ENCODE measurements at regions not wholly inside any gene's neighbourhood (a gene's known extent, or its start where the extent isn't known, plus 50 kb on each side); places are given as distances from the start of the nearest gene placed in this dataset.
"Not testable (repeated sequence)": the region's sequence is repeated elsewhere in the genome, so short reads cannot be mapped to it uniquely, and the experiment has no call there.

GRCh38 chr3:104903064-104903463 is 463.6 kb upstream of the ALCAM start:
- DNase-seq = no peak

- DNase-seq = no peak
Measured at GRCh38 chr3:104906001-104906639, 460.6 kb upstream of the ALCAM start.

DNA sequence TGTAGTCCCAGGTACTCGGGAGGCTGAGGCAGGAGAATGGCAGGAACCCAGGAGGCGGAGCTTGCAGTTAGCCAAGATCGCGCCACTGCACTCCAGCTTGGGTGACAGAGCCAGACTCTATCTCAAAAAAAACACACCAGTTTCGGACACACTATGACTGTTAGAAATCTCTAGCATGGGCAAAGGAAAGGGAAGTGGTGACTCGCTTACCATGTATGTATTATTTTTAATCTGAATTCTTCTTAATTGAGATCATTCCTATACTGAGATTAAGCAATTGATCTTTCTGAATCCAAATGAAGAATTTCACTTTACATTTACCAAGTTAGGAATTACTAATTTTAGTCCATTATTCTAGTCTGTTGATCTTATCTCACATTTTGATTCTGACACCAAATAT is 459.2 kb upstream of the ALCAM start:
- no peak for DNase-seq

- DNase-seq = peak; percentile 86
Measured at GRCh38 chr3:104908761-104909160, 457.9 kb upstream of the ALCAM start.

- peak; percentile 98 for DNase-seq
Measured at GRCh38 chr3:104909198-104909597, 457.5 kb upstream of the ALCAM start.

DNA sequence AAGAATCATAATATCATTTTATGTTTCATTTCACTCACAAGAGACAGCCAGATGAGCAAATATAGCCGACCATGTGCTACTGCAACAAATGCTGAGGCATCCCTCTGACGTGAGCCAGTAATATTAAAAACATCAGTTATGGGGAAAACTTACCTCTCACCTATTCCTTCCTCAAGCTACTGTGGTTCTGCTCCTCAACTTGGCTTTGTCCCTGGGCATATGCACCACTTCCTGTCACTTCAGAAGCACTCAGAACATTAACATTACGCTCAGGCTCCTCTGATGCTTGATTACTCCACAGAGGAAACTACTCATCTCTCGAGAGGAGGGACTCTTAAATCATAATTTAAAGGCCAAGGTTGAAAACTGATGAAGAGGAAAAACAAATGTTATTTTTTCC is 457.0 kb upstream of the ALCAM start:
- peak; percentile 56 for DNase-seq

GRCh38 chr3:104911376-104911775 is 455.3 kb upstream of the ALCAM start:
- DNase-seq = no peak

DNA sequence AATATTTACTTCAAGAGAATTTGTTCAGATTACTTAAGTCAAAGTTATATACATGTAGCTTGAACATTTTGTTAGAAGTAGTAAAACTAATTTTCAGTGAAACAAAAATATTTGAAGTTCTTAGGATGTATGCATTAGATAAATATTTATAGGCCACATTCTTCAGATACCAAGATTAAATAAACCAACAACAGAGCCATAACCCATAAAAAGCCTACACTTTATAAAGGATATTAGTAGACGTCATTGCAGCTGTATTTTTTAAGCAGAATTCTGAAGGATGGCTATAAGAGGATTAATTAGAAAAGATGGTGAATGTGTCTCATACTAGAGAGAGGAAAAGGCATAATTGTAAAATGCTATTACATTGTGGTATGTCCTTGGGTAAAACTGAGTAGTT is 449.7 kb upstream of the ALCAM start:
- DNase-seq = no peak

DNA sequence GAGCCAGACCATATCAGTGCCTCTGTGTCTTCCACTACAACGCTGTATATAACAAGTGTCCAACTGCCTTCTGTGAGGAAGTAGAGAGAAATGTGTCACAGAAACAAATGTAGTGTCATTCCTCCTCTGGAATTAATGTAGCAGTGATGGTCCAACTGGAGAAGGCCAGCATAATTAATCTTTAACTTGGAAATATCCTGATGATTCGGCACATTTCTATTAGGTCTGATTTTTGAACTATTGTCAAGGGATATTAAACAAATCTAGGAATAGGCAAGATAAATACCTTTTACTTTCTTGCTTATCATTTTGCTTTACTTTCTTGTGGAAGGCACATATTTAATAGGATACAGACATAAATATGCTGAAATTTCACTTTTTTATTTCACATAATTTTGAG is 446.2 kb upstream of the ALCAM start:
- no peak for DNase-seq

- no peak for DNase-seq
Measured at GRCh38 chr3:104933972-104934371, 432.7 kb upstream of the ALCAM start.

DNA sequence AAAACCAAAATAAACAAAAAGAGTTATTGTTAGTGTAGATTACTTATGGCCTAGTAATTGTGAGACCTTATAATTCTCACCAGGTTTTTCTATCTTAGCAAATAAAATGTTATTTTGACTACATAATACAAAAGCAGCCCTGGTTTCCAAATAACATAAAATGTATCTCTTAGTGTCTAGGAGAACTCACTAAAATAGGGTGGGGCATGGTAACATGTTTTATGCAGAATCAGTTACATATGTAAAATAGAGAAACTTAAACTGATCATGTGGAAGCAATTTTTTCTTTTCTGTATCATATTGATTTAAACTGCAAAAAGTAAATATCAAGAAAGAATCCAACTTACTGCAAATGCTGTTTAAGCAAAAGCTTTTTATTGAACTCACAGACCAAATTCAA is 431.1 kb upstream of the ALCAM start:
- DNase-seq = no peak

DNA sequence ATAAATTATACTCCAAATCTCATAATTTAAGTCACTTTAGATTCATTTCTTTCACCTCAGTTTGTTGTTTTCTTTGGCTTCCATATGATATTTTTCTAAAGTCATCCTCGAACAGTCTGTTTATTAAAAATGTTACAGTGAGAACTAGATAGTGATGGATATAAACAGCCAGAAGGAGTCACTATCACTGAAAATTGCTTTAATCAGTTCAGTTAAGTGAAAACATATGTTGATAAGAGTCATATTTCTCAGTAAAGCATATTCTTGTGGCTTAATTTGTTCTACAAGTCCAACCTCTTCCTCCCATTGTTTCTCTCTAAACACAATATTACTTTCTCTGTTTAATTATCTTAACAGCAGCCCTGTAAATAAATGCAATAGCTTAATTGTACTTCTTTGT is 427.5 kb upstream of the ALCAM start:
- DNase-seq = no peak

DNA sequence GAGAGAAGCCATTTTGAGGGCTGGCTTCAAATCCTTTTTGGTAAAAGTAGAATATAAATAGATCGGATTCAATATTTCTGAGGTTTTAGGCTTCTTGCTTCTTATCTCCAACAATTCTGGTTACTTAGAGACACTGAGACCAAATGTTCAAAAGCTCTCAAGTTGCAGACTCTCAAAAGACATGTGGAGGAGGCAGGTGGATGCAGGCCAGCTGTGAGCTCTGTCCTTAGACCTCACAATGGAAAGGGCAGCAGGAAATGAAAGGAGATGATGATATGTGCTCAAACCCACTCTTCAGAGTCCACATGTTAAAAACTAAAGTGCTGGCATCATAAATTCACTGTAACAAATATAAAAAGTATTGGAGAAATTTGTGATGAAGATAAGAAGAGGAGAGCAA is 424.9 kb upstream of the ALCAM start:
- DNase-seq = no peak

DNA sequence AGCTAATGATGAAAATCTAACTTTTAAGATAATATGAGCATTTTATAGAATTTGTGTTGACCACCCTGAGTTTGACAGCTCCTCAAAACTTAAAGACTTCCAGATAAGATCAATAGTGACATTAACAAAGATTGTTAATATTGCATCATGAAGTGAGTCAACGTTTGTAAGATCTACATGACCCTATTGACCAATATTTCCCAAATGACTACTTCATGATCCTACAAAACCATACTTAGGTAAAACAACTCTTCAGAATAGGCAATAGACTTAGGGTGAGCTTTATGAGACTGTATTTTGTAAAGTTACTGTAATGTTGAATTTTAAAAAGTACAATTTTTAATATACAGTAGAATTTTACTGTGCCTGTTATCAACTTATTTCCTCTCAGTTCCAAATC is 422.7 kb upstream of the ALCAM start:
- DNase-seq = no peak

DNA sequence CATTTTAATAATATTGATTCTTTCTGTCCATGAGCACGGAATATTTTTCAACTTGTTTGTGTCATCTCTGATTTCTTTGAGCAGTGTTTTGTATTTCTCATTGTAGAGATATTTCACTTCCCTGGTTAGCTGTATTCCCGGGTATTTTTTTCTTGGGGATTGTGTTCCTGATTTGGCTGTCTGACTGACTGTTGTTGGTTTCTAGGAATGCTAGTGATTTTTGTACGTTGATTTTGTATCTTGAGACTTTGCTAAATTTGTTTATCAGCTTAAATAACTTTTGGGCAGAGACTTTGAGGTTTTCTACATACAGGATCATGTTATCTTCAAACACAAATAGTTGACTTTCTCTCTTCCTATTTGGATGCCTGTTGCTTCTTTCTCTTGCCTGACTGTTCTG is 418.8 kb upstream of the ALCAM start:
- DNase-seq = no peak

DNA sequence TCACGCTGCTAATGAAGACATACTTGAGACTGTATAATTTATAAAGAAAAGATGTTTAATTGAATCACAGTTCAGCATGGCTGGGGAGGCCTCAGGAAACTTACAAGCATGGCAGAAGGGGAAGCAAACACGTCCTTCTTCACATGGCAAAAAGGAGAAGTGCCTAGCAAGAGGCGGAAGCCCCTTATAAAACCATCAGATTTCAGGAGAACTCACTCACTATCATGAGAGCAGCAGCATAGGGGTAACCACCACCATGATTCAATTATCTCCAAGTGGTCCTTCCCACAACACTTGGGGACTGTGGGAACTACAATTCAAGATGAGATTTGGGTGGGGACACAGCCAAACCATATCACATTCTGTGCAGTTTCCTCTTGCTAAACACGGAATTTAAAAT is 416.9 kb upstream of the ALCAM start:
- DNase-seq = not testable (repeated sequence)

- no peak for DNase-seq
Measured at GRCh38 chr3:104951426-104951825, 415.3 kb upstream of the ALCAM start.

DNA sequence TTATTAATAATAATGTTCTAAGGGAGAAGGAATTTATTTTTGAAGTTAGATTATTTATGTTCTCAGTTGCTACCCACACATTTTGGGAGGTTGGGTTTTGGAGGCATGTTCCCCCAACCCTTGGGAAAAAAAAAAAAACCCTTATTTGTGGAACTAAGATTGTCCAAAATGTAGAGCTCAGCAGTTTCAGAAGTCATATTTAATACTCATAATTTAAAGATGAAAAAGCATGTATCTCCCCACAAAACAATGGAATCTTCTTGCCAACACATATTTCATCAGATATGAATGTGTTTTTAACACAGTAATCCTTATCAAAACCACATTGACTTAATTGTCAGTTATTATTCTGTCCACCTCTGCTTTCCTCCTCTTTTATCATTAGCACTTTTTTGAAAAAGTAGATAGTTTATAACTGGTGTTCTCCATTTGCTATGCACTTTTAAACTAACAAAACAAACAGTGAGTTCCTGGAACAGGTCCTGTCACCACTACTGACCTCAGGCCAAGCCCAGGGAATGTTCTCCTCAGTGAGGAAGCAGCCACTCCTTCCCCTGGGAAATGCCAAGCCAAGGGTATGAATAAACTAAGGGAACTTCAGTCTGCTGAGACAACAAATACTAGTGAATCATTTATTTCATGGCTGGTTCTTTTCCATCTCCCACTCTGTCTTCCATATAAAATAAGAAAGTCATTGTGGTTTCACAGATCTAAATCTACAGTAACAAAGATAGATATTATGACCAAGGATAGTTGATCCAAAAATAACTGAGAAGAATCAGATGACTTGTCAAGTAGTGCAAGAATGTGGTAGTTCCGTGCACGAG is 414.4 kb upstream of the ALCAM start:
- no peak for DNase-seq

GRCh38 chr3:104956620-104957345 is 409.9 kb upstream of the ALCAM start:
- no peak for DNase-seq

DNA sequence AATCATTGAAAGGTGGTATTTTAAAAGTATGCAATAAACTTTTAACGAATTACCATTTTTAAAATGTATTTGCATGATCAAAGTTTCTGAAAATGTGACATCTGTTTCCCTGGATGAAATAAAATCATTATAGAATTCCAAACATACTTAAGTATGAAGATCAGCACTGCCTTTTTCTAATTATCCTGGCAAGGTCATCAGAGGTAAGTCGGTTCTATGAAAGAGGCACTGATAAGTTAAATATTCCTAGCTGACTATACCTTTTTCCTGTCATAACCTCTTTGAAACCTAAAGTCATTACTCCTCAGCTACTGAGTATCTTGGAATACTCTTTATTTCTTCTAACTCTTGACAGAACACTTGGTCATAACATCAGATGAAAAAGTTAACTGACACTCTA is 406.1 kb upstream of the ALCAM start:
- DNase-seq = no peak

DNA sequence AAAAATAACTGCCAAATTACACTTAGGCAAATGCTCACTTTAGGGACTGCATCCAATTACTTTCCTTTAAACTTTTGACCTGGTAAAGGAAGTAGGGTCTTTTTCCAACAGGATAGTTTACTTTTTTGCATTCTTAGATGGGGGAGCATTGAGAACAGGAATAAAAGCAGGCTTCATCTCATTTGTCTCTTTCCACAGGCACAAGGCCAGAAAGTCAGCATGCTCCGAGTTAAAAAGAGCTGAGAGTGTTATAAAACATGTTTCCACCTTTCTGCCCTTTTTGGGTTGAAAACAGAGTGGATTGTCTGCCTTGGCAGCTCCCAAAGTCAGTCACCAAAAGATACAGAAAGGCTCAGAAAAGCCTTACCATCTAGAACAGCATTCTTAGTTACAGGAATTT is 404.9 kb upstream of the ALCAM start:
- no peak for DNase-seq

- DNase-seq = no peak
Measured at GRCh38 chr3:104974316-104974715, 392.4 kb upstream of the ALCAM start.

DNA sequence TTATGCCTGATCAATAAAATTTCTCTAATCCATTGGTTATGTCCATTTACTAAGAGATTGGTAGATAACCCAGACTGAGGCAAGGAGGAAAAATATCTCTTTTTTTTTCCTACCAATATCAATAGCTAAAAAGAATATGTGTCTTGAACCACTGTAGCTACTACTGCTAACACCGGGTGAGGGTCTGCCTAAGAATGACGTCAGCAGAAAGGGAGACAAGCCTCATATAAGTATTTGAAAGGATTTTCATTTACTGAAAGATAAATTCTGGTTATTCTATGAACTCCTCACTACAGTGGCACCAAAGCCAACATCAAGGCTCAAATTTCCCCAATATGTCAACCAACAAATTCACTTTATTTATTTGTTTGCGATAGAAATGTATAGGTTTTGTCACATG is 389.0 kb upstream of the ALCAM start:
- no peak for DNase-seq

DNA sequence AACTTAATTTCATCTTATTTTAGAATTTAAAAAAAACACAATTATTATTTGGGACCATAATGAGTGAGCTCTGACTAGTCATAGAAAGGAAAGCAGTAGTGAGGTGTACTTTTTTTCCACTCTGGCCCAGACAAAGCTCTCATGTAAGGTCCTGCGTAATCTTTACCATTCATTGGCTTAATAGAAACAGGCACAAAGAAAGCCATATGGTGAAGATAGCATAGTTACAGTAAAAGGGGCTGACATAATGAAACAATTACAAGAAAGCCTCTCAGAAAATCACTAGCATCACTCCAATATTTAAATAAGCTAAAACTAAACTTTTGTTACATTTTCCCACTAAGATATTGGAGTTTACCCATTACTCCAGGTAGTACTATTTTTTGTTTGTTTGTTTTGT is 384.6 kb upstream of the ALCAM start:
- no peak for DNase-seq

All from NCI-H2081 treated with DMSO at 0.1 percent for 48 hours (cell line).